ENCODE measurements at regions not wholly inside any gene's neighbourhood (a gene's known extent, or its start where the extent isn't known, plus 50 kb on each side); places are given as distances from the start of the nearest gene placed in this dataset.

GRCh38 chr1:79587229-79587628 is 580.7 kb upstream of the ADGRL4 start:
- no peak for DNase-seq (ENCODE audit: low spot score)
- no peak for TF ChIP-seq CTCF (IDR thresholded peaks at IDR 0.05; ENCODE audit: extremely low read depth, missing control alignments)

- no peak for DNase-seq (ENCODE audit: low spot score)
- TF ChIP-seq CTCF (IDR thresholded peaks at IDR 0.05; ENCODE audit: extremely low read depth, missing control alignments) = no peak
These were observed 579.3 kb upstream of the ADGRL4 start for GRCh38 chr1:79585801-79586200.

- TF ChIP-seq CTCF (IDR thresholded peaks at IDR 0.05; ENCODE audit: extremely low read depth, missing control alignments) = no peak
- no peak for DNase-seq (ENCODE audit: low spot score)
These were observed 568.9 kb upstream of the ADGRL4 start for GRCh38 chr1:79575424-79575823.

GRCh38 chr1:79568411-79568810 is 561.9 kb upstream of the ADGRL4 start:
- no peak for TF ChIP-seq CTCF (IDR thresholded peaks at IDR 0.05; ENCODE audit: extremely low read depth, missing control alignments)
- no peak for DNase-seq (ENCODE audit: low spot score)

- no peak for TF ChIP-seq CTCF (IDR thresholded peaks at IDR 0.05; ENCODE audit: extremely low read depth, missing control alignments)
- no peak for DNase-seq (ENCODE audit: low spot score)
These were observed 555.0 kb upstream of the ADGRL4 start for GRCh38 chr1:79561521-79561978.

- TF ChIP-seq CTCF (IDR thresholded peaks at IDR 0.05; ENCODE audit: extremely low read depth, missing control alignments) = no peak
- DNase-seq (ENCODE audit: low spot score) = no peak
These were observed 549.7 kb upstream of the ADGRL4 start for GRCh38 chr1:79556189-79556588.

- DNase-seq (ENCODE audit: low spot score) = no peak
- TF ChIP-seq CTCF (IDR thresholded peaks at IDR 0.05; ENCODE audit: extremely low read depth, missing control alignments) = no peak
These were observed 548.2 kb upstream of the ADGRL4 start for GRCh38 chr1:79554688-79555087.
